Adrenal gland (tissue), 5 donors: ENCODE measurements at regions not wholly inside any gene's neighbourhood (a gene's known extent, or its start where the extent isn't known, plus 50 kb on each side); places are given as distances from the start of the nearest gene placed in this dataset.

Experiments used
- CTCF ChIP-seq, 6 experiments: fragments of 450-650 bp in 4 of 6; fragments of 200-600 bp in 2 of 6; sonication (generic) in 1 of 6; IDR thresholded peaks; 1 replicate in 5 of 6; 2 replicates in 1 of 6; pipeline versions ENCODE4 v1.5.1 to v1.8.0; 2016 to 2021; ENCODE audit warnings: antibody characterized with exemption in 6 of 6, mild to moderate bottlenecking in 2 of 6, moderate library complexity in 1 of 6
- POLR2A ChIP-seq, 2 donors: fragments of 450-650 bp; IDR thresholded peaks; one replicate each; pipeline ENCODE4 v1.6.1; 2017; ENCODE audit warnings: antibody characterized with exemption in 2 of 2, mild to moderate bottlenecking in 2 of 2, moderate library complexity in 1 of 2
- donor health status: DM: no; HTN: no; CAD: no.

GRCh38 chr9:115379719-115380118, 261.8 kb upstream of the TNC start:
- TF ChIP-seq CTCF (IDR thresholded peaks at IDR 0.05) (no peak), POLR2A (IDR thresholded peaks at IDR 0.05) (no peak)
